HCT116 (cell line): ENCODE measurements at regions not wholly inside any gene's neighbourhood (a gene's known extent, or its start where the extent isn't known, plus 50 kb on each side); places are given as distances from the start of the nearest gene placed in this dataset.

ENCODE experiments used
- ATAC-seq: fragments of 200-7000 bp; cut with Tn5 transposase; 2 replicates; pipeline ENCODE4 v1.9.1; 2020; ENCODE audit warnings: mild to moderate bottlenecking, moderate library complexity
- BruUV-seq: library from RNA; stranded (reverse); fragments of 400-500 nt; replicated peaks from 2 replicates; lab custom pipeline; 2021; lab: Mats Ljungman, UMichigan
- CTCF ChIA-PET: fragments of 300-600 bp; sonication (Branson Sonifier 250); formaldehyde crosslinking; loops from one replicate; lab custom pipeline; 2021; ENCODE audit warnings: antibody characterized with exemption; lab: Charles Lee
- POLR2A ChIA-PET: fragments of 300-600, 350-600 bp; sonication (Branson Sonifier 250); formaldehyde crosslinking; loops from one replicate; lab custom pipeline; 2021; ENCODE audit warnings: antibody characterized with exemption; lab: Charles Lee
- RAD21 ChIA-PET, 2 experiments: fragments of 300-600 bp; sonication (Branson Sonifier 250); formaldehyde crosslinking; loops; one replicate each; lab custom pipeline; 2023; ENCODE audit warnings: low total read pairs in 2 of 2; ENCODE audit not compliant: uncharacterized antibody in 2 of 2, unreplicated experiment in 2 of 2, low non-redundant PET in 1 of 2; lab: Charles Lee
- DNase-seq: peaks from one replicate; pipeline ENCODE4 v3.0.0-alpha.2; 2010; ENCODE audit warnings: low read depth, low spot score
- H2AFZ ChIP-seq: fragments of 200-600 bp; shearing (Covaris generic), sonication (generic); 2 replicates; pipeline ENCODE4 v1.6.1; 2017; ENCODE audit warnings: low read depth, mixed run types, mixed read lengths, antibody characterized with exemption, low read length; ENCODE audit not compliant: poor library complexity, severe bottlenecking
- H3K27ac ChIP-seq: 2 replicates; pipeline ENCODE4 v1.5.1; 2012; ENCODE audit warnings: low read depth, low read length
- H3K27me3 ChIP-seq: fragments of 200-600 bp; sonication (generic); 2 replicates; pipeline ENCODE4 v1.6.1; 2016; ENCODE audit warnings: mixed run types, low read length, mixed read lengths; ENCODE audit not compliant: insufficient read depth
- H3K36me3 ChIP-seq, 2 experiments: fragments of 200-500 bp in 1 of 2; fragments of 200-600 bp in 1 of 2; sonication (Bioruptor generic) in 1 of 2; sonication (generic) in 1 of 2; 2 replicates each; pipeline versions ENCODE4 v1.5.1 to v1.6.1; 2014 to 2016; ENCODE audit warnings: low read length in 2 of 2, inconsistent platforms in 1 of 2, mixed read lengths in 1 of 2, mixed run types in 1 of 2; ENCODE audit not compliant: insufficient read depth in 2 of 2, control insufficient read depth in 1 of 2
- H3K4me1 ChIP-seq, 2 experiments: fragments of 200-600 bp in 1 of 2; sonication (generic) in 1 of 2; 2 replicates each; pipeline versions ENCODE4 v1.5.1 to v1.6.1; 2012 to 2017; ENCODE audit warnings: low read length in 2 of 2, inconsistent platforms in 1 of 2, mild to moderate bottlenecking in 1 of 2, mixed read lengths in 1 of 2, mixed run types in 1 of 2, moderate library complexity in 1 of 2; ENCODE audit not compliant: insufficient read depth in 2 of 2, control insufficient read depth in 1 of 2
- H3K4me2 ChIP-seq: fragments of 200-600 bp; sonication (generic); 2 replicates; pipeline ENCODE4 v1.6.1; 2017; ENCODE audit warnings: mixed run types, low read length, mixed read lengths
- H3K4me3 ChIP-seq, 2 experiments: fragments of 200-600 bp in 1 of 2; sonication (generic) in 1 of 2; replicated peaks in 1 of 2; 2 replicates each; pipeline ENCODE4 v1.5.1; 2011 to 2016; ENCODE audit warnings: low read length in 2 of 2, control low read depth in 1 of 2, low read depth in 1 of 2, mild to moderate bottlenecking in 1 of 2, mixed read lengths in 1 of 2, mixed run types in 1 of 2
- H3K79me2 ChIP-seq: fragments of 200-600 bp; sonication (generic); 2 replicates; pipeline ENCODE4 v1.6.1; 2017; ENCODE audit warnings: mild to moderate bottlenecking, mixed run types, low read length, moderate library complexity, mixed read lengths; ENCODE audit not compliant: insufficient read depth
- H3K9ac ChIP-seq: fragments of 200-600 bp; sonication (generic); 2 replicates; pipeline ENCODE4 v1.6.1; 2016; ENCODE audit warnings: low read length, mixed read lengths
- H3K9me2 ChIP-seq: fragments of 200-600 bp; sonication (generic), shearing (Covaris generic); 2 replicates; pipeline ENCODE4 v1.6.1; 2017; ENCODE audit warnings: mixed run types, mild to moderate bottlenecking, moderate library complexity; ENCODE audit not compliant: insufficient read depth
- H3K9me3 ChIP-seq, 2 experiments: fragments of 200-500 bp in 1 of 2; fragments of 200-600 bp in 1 of 2; sonication (Bioruptor generic) in 1 of 2; sonication (generic) in 1 of 2; 2 replicates each; pipeline ENCODE4 v1.6.1; 2014 to 2017; ENCODE audit warnings: low read length in 2 of 2, mixed read lengths in 2 of 2, inconsistent platforms in 1 of 2, low read depth in 1 of 2, mild to moderate bottlenecking in 1 of 2, mixed run types in 1 of 2, moderate library complexity in 1 of 2; ENCODE audit not compliant: control insufficient read depth in 1 of 2, insufficient read depth in 1 of 2
- H4K20me1 ChIP-seq: fragments of 200-600 bp; sonication (generic), shearing (Covaris generic); 2 replicates; pipeline ENCODE4 v1.6.1; 2017; ENCODE audit warnings: mixed run types, mild to moderate bottlenecking, moderate library complexity; ENCODE audit not compliant: insufficient read depth
- ATF3 ChIP-seq: IDR thresholded peaks from 2 replicates; pipeline ENCODE4 v1.6.1; 2012
- EGR1 ChIP-seq: IDR thresholded peaks from 2 replicates; pipeline ENCODE4 v1.6.1; 2012; ENCODE audit warnings: low read depth
- ELF1 ChIP-seq: IDR thresholded peaks from 2 replicates; pipeline ENCODE4 v1.6.1; 2012; ENCODE audit warnings: low read depth, borderline replicate concordance
- JUND ChIP-seq: IDR thresholded peaks from 2 replicates; pipeline ENCODE4 v1.6.1; 2012
- MAX ChIP-seq: IDR thresholded peaks from 2 replicates; pipeline ENCODE4 v1.6.1; 2012
- POLR2A ChIP-seq: IDR thresholded peaks from 2 replicates; pipeline ENCODE4 v1.7.0; 2011; ENCODE audit warnings: borderline replicate concordance; ENCODE audit not compliant: insufficient read depth, insufficient read length; ENCODE audit errors: extremely low read depth
- SIN3A ChIP-seq: IDR thresholded peaks from 2 replicates; pipeline ENCODE4 v1.6.1; 2012; ENCODE audit warnings: low read depth
- SP1 ChIP-seq: IDR thresholded peaks from 2 replicates; pipeline ENCODE4 v1.6.1; 2012; ENCODE audit warnings: low read depth
- TCF7L2 ChIP-seq: IDR thresholded peaks from 2 replicates; pipeline ENCODE4 v1.7.0; 2011; ENCODE audit warnings: borderline replicate concordance, inconsistent platforms; ENCODE audit not compliant: insufficient read depth, insufficient read length; ENCODE audit errors: extremely low read depth
- ZFX ChIP-seq: fragments of 450-650 bp; IDR thresholded peaks from 2 replicates; pipeline ENCODE4 v1.6.1; 2017
- ZNF274 ChIP-seq: fragments of 200-500 bp; sonication (Bioruptor generic); IDR thresholded peaks from 2 replicates; pipeline ENCODE4 v1.6.1; 2014; ENCODE audit warnings: mild to moderate bottlenecking, low read depth, low read length, inconsistent platforms
- intact Hi-C: fragments of 100-400 bp; cut with micrococcal nuclease; formaldehyde crosslinking; loops from 2 replicates; pipeline ENCODE4 v1.10.0; 2022

GRCh38 chr4:20627866-20628265 lies 72.4 kb upstream of the PACRGL start:
- ChIA-PET POLR2A (no interaction called here), CTCF (no interaction called here), RAD21 (no interaction called here)
- no peaks in the 10 kb centered on the region for H3K36me3 ChIP-seq
- H3K9ac ChIP-seq: no peak overlapping the region
- no peaks in the 10 kb centered on the region for H3K9me3 ChIP-seq
- no peak for TF ChIP-seq EGR1
- TF ChIP-seq ZNF274: no peak
- no peak for TF ChIP-seq ZFX
- TF ChIP-seq SP1: no peak
- no peak for TF ChIP-seq ATF3
- TF ChIP-seq ELF1: no peak
- no peak for TF ChIP-seq TCF7L2
- TF ChIP-seq POLR2A: no peak
- TF ChIP-seq JUND: no peak
- no peak for TF ChIP-seq MAX
- no peak for TF ChIP-seq SIN3A
- no peak overlapping the region for H3K4me3 ChIP-seq
- H3K79me2 ChIP-seq: no peaks in the 10 kb centered on the region
- DNase-seq (no peak), ATAC-seq (no peak)
- peaks cover 3% of the 10 kb centered on the region; the same call in 1 of the 2 replicates for H3K27me3 ChIP-seq
- no TSS peak for BruUV-seq
- H3K4me2 ChIP-seq: no peak overlapping the region
- H3K27ac ChIP-seq: no peak overlapping the region
- H4K20me1 ChIP-seq: no peaks in the 10 kb centered on the region
- H2AFZ ChIP-seq: no peak overlapping the region
- H3K9me2 ChIP-seq: no peaks in the 10 kb centered on the region
- intact Hi-C loops: no loop called here
- no peaks in the 10 kb centered on the region for H3K4me1 ChIP-seq
